Subcutaneous abdominal adipose tissue (tissue), 5 donors: ENCODE measurements at regions not wholly inside any gene's neighbourhood (a gene's known extent, or its start where the extent isn't known, plus 50 kb on each side); places are given as distances from the start of the nearest gene placed in this dataset.

Experiments used
- H3K27ac ChIP-seq: one replicate; pipeline ENCODE4 v1.7.0; 2013; ENCODE audit warnings: low read depth, mild to moderate bottlenecking, inconsistent platforms, low read length, moderate library complexity
- H3K27me3 ChIP-seq, 5 donors: one replicate each; pipeline ENCODE4 v1.7.0; 2013; ENCODE audit warnings: low read length in 5 of 5, inconsistent platforms in 1 of 5; ENCODE audit not compliant: control insufficient read depth in 5 of 5, insufficient read depth in 4 of 5
- H3K36me3 ChIP-seq, 5 donors: one replicate each; pipeline ENCODE4 v1.7.0; 2013; ENCODE audit warnings: low read length in 5 of 5; ENCODE audit not compliant: control insufficient read depth in 5 of 5, insufficient read depth in 5 of 5
- H3K4me1 ChIP-seq, 5 donors: one replicate each; pipeline ENCODE4 v1.7.0; 2013; ENCODE audit warnings: low read length in 5 of 5, mild to moderate bottlenecking in 3 of 5, moderate library complexity in 1 of 5; ENCODE audit not compliant: control insufficient read depth in 5 of 5, insufficient read depth in 5 of 5
- H3K4me3 ChIP-seq, 5 donors: one replicate each; pipeline ENCODE4 v1.7.0; 2013; ENCODE audit warnings: low read length in 5 of 5, low read depth in 1 of 5
- H3K9ac ChIP-seq, 5 donors: one replicate each; pipeline ENCODE4 v1.7.0; 2013; ENCODE audit warnings: low read length in 5 of 5, mild to moderate bottlenecking in 4 of 5, moderate library complexity in 3 of 5
- H3K9me3 ChIP-seq, 5 donors: one replicate each; pipeline ENCODE4 v1.7.0; 2013; ENCODE audit warnings: low read length in 5 of 5; ENCODE audit not compliant: control insufficient read depth in 5 of 5
- donor health status: healthy.
- donor health status: healthy.
- donor health status: healthy.
- donor health status: healthy.
- donor health status: healthy.

DNA sequence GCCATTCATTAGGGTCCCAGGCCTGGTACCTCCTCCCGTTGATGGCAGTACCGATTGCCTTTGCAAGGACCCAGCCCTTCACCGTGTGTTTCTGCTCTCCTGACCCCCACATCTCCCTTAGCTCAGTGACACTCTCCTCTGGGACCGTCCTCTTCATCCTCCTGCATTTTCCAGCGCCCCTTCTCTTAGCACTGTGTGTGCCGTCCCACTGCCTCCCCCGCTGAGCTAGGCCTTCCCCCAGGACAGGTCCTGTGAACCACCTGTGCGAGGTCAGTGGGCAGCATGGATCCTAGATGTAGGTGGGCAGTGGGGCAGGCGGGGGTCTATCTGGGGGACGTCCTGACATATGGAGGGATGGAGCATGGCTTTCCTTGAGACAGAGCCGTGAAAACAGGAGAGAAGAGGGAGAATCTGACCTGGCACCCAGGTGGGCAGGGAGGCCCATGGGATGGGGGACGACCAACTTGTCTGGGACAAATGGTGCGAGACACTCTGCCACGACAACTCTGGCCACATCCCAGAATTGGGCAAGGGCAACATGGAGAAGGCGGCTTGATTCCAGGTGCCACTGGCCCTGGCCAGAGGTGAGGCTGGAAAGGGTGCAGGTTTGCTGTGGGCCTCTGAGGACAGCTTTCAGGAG lies 87.7 kb upstream of the ALDH1L1 start:
- Histone ChIP-seq H3K4me3 (peak overlapping the region; percentile 17 to 50 (median 48)), H3K4me1 (peaks cover 2 to 68% (median 45%) of the 10 kb centered on the region in 5 donors), H3K36me3 (peaks cover 0 to 4% (median 0%) of the 10 kb centered on the region in 5 donors), H3K27ac (peak overlapping the region; percentile 57), H3K27me3 (peaks cover 0 to 5% (median 0%) of the 10 kb centered on the region in 5 donors), H3K9me3 (no peaks in the 10 kb centered on the region), H3K9ac (no peak overlapping the region)

DNA sequence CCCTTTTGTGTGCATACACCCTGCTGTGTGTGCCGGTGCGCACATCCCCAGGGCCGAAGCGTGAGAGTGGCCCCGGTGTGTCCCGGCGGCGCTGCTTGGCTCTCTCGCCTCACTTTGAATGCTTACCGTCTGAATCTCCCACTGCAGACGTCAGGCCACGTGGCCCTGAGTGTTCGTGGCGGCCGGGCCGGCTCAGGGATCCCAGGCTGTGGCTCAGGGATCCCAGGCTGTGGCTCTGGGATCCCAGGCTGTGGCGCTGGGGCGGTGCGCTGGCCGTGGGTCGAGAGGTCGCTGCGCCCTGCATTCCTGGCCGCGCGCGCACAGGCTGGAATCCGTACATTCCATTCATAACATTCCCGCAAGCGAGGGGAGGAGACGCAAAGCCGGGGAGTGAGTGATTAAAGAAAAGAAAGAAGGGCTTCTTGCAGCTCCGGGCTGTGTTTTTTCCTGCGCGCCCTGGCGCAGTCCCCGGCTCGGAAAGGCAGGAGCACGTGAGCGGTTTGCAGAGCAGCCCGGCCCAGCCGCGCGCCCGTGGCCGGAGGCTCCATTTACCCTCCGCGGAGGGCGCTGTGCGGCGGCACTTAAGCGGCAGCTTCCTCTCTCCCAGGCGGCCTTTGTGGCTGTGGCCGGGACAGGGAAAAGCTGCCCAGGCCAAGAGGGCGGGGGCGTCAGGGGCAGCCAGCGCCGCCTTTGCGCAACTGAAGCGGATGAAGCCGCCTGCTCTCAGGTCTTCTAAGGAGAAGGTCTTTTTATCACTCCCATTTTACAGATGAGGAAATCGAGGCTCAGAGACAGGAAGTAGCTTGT lies 87.0 kb upstream of the ALDH1L1 start:
- peaks cover 0 to 4% (median 0%) of the 10 kb centered on the region in 5 donors for H3K36me3 ChIP-seq
- peak overlapping the region in 1 of 5 donors; percentile 17 for H3K9ac ChIP-seq
- H3K4me3 ChIP-seq: peak overlapping the region; percentile 23 to 50 (median 48)
- peaks cover 0 to 1% (median 0%) of the 10 kb centered on the region in 5 donors for H3K9me3 ChIP-seq
- H3K4me1 ChIP-seq: peaks cover 2 to 61% (median 40%) of the 10 kb centered on the region in 5 donors
- peak overlapping the region; percentile 57 for H3K27ac ChIP-seq
- peaks cover 0 to 5% (median 0%) of the 10 kb centered on the region in 5 donors for H3K27me3 ChIP-seq

DNA sequence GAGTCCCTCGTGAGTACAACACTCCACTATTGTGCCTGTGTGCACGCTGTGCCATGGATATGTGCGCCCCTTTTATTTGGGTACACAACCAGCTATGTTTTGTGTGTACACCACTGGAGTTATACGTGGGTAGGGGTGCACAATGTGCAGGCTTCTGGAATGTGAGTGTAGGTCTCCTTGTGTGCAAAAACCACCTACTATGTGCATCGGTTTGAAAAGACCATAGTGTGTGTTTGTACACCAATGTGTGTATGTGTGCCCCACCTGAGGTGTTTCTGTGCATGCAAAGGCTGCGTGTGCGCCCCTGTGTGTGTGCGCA lies 86.4 kb upstream of the ALDH1L1 start:
- Histone ChIP-seq H3K4me3 (peak overlapping the region; percentile 22 to 49 (median 38)), H3K27ac (peak overlapping the region; percentile 57), H3K36me3 (peaks cover 0 to 4% (median 0%) of the 10 kb centered on the region in 5 donors), H3K9me3 (peaks cover 0 to 5% (median 0%) of the 10 kb centered on the region in 5 donors), H3K27me3 (peaks cover 0 to 5% (median 0%) of the 10 kb centered on the region in 5 donors), H3K9ac (no peak overlapping the region), H3K4me1 (peaks cover 2 to 57% (median 36%) of the 10 kb centered on the region in 5 donors)

GRCh38 chr3:126266291-126266840 lies 86.0 kb upstream of the ALDH1L1 start:
- Histone ChIP-seq H3K9me3 (peaks cover 0 to 5% (median 0%) of the 10 kb centered on the region in 5 donors), H3K27me3 (peaks cover 0 to 5% (median 0%) of the 10 kb centered on the region in 5 donors), H3K36me3 (peaks cover 0 to 4% (median 0%) of the 10 kb centered on the region in 5 donors), H3K4me1 (peaks cover 2 to 61% (median 40%) of the 10 kb centered on the region in 5 donors), H3K4me3 (peak overlapping the region in 2 of 5 donors; percentile 22 to 49), H3K27ac (peak overlapping the region; percentile 57), H3K9ac (no peak overlapping the region)

DNA sequence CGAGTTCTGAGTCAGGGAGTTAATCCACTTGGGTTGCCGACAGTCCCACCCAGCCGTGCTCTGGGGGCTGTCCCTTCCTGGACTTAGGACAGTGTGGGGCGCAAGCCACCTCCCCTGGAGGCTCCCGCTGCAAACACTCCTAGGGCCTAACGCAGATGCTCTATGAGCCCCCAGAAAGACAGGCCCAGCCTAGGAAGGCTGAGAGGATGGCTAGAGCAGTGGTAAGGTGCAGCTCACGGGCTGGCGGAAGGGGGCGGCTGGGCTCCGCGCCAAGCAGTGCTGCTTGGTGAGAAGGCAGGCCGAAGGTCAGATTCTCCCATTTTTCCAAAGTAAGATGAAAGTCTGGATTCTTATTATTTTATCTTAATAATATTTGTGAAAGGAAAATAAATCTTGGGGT lies 84.6 kb upstream of the ALDH1L1 start:
- Histone ChIP-seq H3K4me1 (peaks cover 4 to 57% (median 41%) of the 10 kb centered on the region in 5 donors), H3K4me3 (no peak overlapping the region), H3K36me3 (peaks cover 0 to 4% (median 0%) of the 10 kb centered on the region in 5 donors), H3K27me3 (peaks cover 0 to 5% (median 0%) of the 10 kb centered on the region in 5 donors), H3K9me3 (peaks cover 0 to 5% (median 0%) of the 10 kb centered on the region in 5 donors), H3K9ac (no peak overlapping the region), H3K27ac (no peak overlapping the region)

DNA sequence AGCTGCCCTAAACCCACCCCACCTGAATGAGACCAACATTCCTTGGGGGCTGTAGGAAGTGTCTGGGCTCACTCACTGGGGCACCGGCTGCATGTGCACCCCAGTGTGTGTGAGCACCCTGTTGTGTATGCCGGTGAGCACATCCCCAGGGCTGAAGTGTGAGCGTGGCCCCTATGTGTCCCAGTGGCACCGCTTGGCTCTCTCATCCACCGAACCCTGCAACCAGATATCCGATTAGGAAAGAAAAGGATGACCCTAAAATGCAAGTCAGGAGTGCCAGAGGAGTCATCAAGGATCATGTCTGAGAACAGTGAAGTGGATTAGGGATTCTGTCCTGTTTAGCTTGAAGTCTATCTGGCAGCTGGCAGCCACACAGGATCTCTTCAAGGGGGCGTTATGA lies 84.0 kb upstream of the ALDH1L1 start:
- Histone ChIP-seq H3K9me3 (peaks cover 0 to 5% (median 0%) of the 10 kb centered on the region in 5 donors), H3K9ac (no peak overlapping the region), H3K27me3 (peaks cover 0 to 5% (median 0%) of the 10 kb centered on the region in 5 donors), H3K27ac (no peak overlapping the region), H3K4me1 (peaks cover 4 to 57% (median 39%) of the 10 kb centered on the region in 5 donors), H3K36me3 (peaks cover 0 to 4% (median 0%) of the 10 kb centered on the region in 5 donors), H3K4me3 (no peak overlapping the region)

DNA sequence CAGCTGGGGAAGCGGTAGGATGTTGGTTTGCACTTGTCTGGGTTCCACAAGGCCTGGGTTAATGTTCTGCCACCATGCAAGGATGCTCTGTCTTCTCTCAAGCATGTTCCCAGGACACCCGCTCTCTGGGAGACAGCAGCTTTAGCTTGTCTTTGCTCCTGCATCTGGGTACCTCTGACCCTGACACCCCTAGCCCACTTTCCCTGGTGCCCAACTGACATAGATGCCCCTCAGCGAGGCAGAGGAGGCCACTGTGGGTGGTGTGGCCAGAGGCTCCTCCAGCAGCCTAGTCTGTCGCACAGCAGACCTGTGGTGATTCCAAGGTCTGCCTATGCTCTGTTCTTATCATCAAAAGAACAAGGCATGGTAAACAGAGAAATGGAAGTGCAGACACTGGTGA lies 83.6 kb upstream of the ALDH1L1 start:
- Histone ChIP-seq H3K27me3 (peaks cover 0 to 5% (median 0%) of the 10 kb centered on the region in 5 donors), H3K9me3 (peaks cover 0 to 5% (median 0%) of the 10 kb centered on the region in 5 donors), H3K4me3 (no peak overlapping the region), H3K27ac (no peak overlapping the region), H3K9ac (no peak overlapping the region), H3K36me3 (peaks cover 0 to 3% (median 0%) of the 10 kb centered on the region in 5 donors), H3K4me1 (peaks cover 4 to 53% (median 39%) of the 10 kb centered on the region in 5 donors)

DNA sequence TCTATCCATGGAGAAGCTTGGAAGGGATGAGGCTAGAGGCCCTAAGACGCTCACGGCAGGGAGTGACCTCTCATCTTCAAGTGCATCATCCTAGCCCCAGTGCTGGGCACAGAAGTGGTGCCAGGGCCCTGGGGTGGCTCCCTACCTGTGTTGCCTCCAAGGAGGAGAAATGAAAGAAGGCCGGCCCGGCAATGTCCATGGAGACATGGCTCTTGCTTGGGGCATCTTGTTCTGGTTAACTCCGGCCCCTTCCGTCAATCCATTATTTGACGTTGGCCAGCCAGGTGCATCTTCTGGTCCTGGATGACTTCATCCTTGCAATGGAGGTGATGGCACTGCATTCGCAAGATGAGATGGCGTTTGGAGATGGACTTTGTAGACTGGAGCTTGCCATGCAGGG lies 83.2 kb upstream of the ALDH1L1 start:
- H3K4me1 ChIP-seq: peaks cover 4 to 49% (median 39%) of the 10 kb centered on the region in 5 donors

GRCh38 chr3:126262227-126262626 lies 81.8 kb upstream of the ALDH1L1 start:
- Histone ChIP-seq H3K9ac (no peak overlapping the region), H3K27me3 (peaks cover 0 to 5% (median 0%) of the 10 kb centered on the region in 5 donors), H3K36me3 (no peaks in the 10 kb centered on the region), H3K4me3 (no peak overlapping the region), H3K27ac (no peak overlapping the region), H3K4me1 (peaks cover 2 to 40% (median 28%) of the 10 kb centered on the region in 5 donors), H3K9me3 (peaks cover 0 to 5% (median 0%) of the 10 kb centered on the region in 5 donors)

More for the DNA sequence above, 83.2 kb upstream of the ALDH1L1 start:
- Histone ChIP-seq H3K27ac (no peak overlapping the region), H3K9ac (no peak overlapping the region), H3K9me3 (peaks cover 0 to 5% (median 0%) of the 10 kb centered on the region in 5 donors), H3K27me3 (peaks cover 0 to 5% (median 0%) of the 10 kb centered on the region in 5 donors), H3K36me3 (no peaks in the 10 kb centered on the region), H3K4me3 (no peak overlapping the region)
